Panc1 (cell line): ENCODE measurements at regions not wholly inside any gene's neighbourhood (a gene's known extent, or its start where the extent isn't known, plus 50 kb on each side); places are given as distances from the start of the nearest gene placed in this dataset.
"Not testable (repeated sequence)": the region's sequence is repeated elsewhere in the genome, so short reads cannot be mapped to it uniquely, and the experiment has no call there.

ENCODE experiments used
- ATAC-seq: fragments of 200-7000 bp; cut with Tn5 transposase; 2 replicates; pipeline ENCODE4 v1.9.1; 2020; ENCODE audit warnings: mild to moderate bottlenecking, moderate library complexity
- BruUV-seq: library from RNA; stranded (reverse); fragments of 400-500 nt; replicated peaks from 2 replicates; lab custom pipeline; 2021; lab: Mats Ljungman, UMichigan
- CTCF ChIA-PET: fragments of 300-600 bp; sonication (Branson Sonifier 250); formaldehyde crosslinking; loops from one replicate; lab custom pipeline; 2022; ENCODE audit warnings: antibody characterized with exemption; lab: Charles Lee
- POLR2A ChIA-PET: fragments of 300-600 bp; sonication (Branson Sonifier 250); formaldehyde crosslinking; loops from one replicate; lab custom pipeline; 2022; ENCODE audit warnings: antibody characterized with exemption; lab: Charles Lee
- DNase-seq: peaks from one replicate; pipeline ENCODE4 v3.0.0-alpha.2; 2010; ENCODE audit warnings: low read depth, low spot score
- H3K27ac ChIP-seq: 2 replicates; pipeline ENCODE4 v1.5.1; 2011; ENCODE audit warnings: mild to moderate bottlenecking, low read length, inconsistent platforms
- H3K27me3 ChIP-seq: fragments of 200-500 bp; sonication (Bioruptor generic); 2 replicates; pipeline ENCODE4 v1.6.0; 2014; ENCODE audit warnings: low read length, inconsistent platforms; ENCODE audit not compliant: control insufficient read depth, insufficient read depth
- H3K36me3 ChIP-seq: fragments of 200-500 bp; sonication (Bioruptor generic); 2 replicates; pipeline ENCODE4 v1.5.1; 2014; ENCODE audit warnings: inconsistent platforms, mild to moderate bottlenecking, low read length, moderate library complexity; ENCODE audit not compliant: control insufficient read depth, insufficient read depth
- H3K4me1 ChIP-seq: 2 replicates; pipeline ENCODE4 v1.5.1; 2011; ENCODE audit warnings: inconsistent platforms, mild to moderate bottlenecking, low read length, moderate library complexity; ENCODE audit not compliant: control insufficient read depth, insufficient read depth
- H3K4me3 ChIP-seq, 2 experiments: 2 replicates each; pipeline ENCODE4 v1.5.1; 2011 to 2012; ENCODE audit warnings: low read depth in 2 of 2, low read length in 2 of 2, mild to moderate bottlenecking in 2 of 2, inconsistent platforms in 1 of 2, moderate library complexity in 1 of 2
- H3K9me3 ChIP-seq: fragments of 200-500 bp; sonication (Bioruptor generic); 2 replicates; pipeline ENCODE4 v1.5.1; 2014; ENCODE audit warnings: low read depth, mild to moderate bottlenecking, inconsistent platforms, low read length, moderate library complexity; ENCODE audit not compliant: control insufficient read depth, insufficient read depth
- POLR2AphosphoS5 ChIP-seq: IDR thresholded peaks from 2 replicates; pipeline ENCODE4 v1.6.1; 2012; ENCODE audit warnings: mild to moderate bottlenecking, low read depth, low read length, moderate library complexity
- SIN3A ChIP-seq: IDR thresholded peaks from 2 replicates; pipeline ENCODE4 v1.6.1; 2012; ENCODE audit warnings: low read depth, mild to moderate bottlenecking, low read length, moderate library complexity, borderline replicate concordance; ENCODE audit not compliant: insufficient read depth
- TCF7L2 ChIP-seq: IDR thresholded peaks from 2 replicates; pipeline ENCODE4 v1.6.1; 2011; ENCODE audit warnings: mild to moderate bottlenecking, low read depth, low read length, inconsistent platforms
- in situ Hi-C: cut with HindIII; loops from 2 replicates; pipeline ENCODE4 v1.10.0; 2016; ENCODE audit warnings: low sequenced_read_pairs, low pct_unique_long_range_greater_than_20kb
- intact Hi-C: fragments of 100-400 bp; cut with micrococcal nuclease; formaldehyde crosslinking; loops from one replicate; pipeline ENCODE4 v1.10.0; 2022; ENCODE audit not compliant: unreplicated experiment
- TF ChIP-seq, protein P1 (sequence below): fragments of 450-650 bp; IDR thresholded peaks from 2 replicates; pipeline ENCODE4 v1.5.1; 2017; ENCODE audit warnings: mild to moderate bottlenecking
- TF ChIP-seq, protein P2 (sequence below), 2 experiments: IDR thresholded peaks; 2 replicates each; pipeline ENCODE4 v1.6.1; 2011 to 2012; ENCODE audit warnings: low read depth in 2 of 2, control low read depth in 1 of 2, low read length in 1 of 2, mild to moderate bottlenecking in 1 of 2, moderate library complexity in 1 of 2; ENCODE audit not compliant: insufficient read depth in 1 of 2

DNA sequence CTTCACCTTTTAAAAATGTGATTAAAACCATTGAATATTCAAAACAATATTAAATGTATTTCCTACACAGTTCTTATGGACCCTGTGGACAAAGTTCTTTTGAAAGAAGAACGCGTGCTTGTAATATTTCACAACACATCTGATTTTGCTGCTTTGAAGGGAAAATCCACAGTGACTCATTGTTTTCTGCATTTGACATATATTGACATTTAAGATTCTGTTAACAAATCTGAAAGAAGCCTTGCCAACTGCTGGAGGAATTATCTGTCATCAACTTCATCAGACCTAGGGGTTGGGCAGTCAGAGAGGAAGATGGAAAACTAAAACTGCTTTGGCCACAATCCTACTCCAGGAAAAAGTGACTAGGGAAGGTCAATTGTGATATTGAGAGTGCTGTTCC is 56.9 kb upstream of the RASEF start:
- CTCF ChIA-PET, result no interaction called here
- in situ Hi-C loops, result no loop called here
- intact Hi-C loops, result no loop called here
- no peaks in the 10 kb centered on the region for H3K4me1 ChIP-seq
- DNase-seq (no peak), ATAC-seq (no peak)
- no peaks in the 10 kb centered on the region for H3K36me3 ChIP-seq
- BruUV-seq, result no TSS peak
- TF ChIP-seq, protein P1, sequence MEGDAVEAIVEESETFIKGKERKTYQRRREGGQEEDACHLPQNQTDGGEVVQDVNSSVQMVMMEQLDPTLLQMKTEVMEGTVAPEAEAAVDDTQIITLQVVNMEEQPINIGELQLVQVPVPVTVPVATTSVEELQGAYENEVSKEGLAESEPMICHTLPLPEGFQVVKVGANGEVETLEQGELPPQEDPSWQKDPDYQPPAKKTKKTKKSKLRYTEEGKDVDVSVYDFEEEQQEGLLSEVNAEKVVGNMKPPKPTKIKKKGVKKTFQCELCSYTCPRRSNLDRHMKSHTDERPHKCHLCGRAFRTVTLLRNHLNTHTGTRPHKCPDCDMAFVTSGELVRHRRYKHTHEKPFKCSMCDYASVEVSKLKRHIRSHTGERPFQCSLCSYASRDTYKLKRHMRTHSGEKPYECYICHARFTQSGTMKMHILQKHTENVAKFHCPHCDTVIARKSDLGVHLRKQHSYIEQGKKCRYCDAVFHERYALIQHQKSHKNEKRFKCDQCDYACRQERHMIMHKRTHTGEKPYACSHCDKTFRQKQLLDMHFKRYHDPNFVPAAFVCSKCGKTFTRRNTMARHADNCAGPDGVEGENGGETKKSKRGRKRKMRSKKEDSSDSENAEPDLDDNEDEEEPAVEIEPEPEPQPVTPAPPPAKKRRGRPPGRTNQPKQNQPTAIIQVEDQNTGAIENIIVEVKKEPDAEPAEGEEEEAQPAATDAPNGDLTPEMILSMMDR, result no peak
- TF ChIP-seq POLR2AphosphoS5 (no peak), SIN3A (no peak), TCF7L2 (no peak)
- TF ChIP-seq, protein P2, sequence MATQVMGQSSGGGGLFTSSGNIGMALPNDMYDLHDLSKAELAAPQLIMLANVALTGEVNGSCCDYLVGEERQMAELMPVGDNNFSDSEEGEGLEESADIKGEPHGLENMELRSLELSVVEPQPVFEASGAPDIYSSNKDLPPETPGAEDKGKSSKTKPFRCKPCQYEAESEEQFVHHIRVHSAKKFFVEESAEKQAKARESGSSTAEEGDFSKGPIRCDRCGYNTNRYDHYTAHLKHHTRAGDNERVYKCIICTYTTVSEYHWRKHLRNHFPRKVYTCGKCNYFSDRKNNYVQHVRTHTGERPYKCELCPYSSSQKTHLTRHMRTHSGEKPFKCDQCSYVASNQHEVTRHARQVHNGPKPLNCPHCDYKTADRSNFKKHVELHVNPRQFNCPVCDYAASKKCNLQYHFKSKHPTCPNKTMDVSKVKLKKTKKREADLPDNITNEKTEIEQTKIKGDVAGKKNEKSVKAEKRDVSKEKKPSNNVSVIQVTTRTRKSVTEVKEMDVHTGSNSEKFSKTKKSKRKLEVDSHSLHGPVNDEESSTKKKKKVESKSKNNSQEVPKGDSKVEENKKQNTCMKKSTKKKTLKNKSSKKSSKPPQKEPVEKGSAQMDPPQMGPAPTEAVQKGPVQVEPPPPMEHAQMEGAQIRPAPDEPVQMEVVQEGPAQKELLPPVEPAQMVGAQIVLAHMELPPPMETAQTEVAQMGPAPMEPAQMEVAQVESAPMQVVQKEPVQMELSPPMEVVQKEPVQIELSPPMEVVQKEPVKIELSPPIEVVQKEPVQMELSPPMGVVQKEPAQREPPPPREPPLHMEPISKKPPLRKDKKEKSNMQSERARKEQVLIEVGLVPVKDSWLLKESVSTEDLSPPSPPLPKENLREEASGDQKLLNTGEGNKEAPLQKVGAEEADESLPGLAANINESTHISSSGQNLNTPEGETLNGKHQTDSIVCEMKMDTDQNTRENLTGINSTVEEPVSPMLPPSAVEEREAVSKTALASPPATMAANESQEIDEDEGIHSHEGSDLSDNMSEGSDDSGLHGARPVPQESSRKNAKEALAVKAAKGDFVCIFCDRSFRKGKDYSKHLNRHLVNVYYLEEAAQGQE (IDR thresholded peaks at IDR 0.05; ENCODE audit: insufficient read depth in 1 of 2, low read depth in 2 of 2, low read length in 1 of 2), result no peak
- POLR2A ChIA-PET, result no interaction called here
- H3K9me3 ChIP-seq, result no peaks in the 10 kb centered on the region
- H3K27me3 ChIP-seq, result no peaks in the 10 kb centered on the region
- H3K27ac ChIP-seq, result no peak overlapping the region
- H3K4me3 ChIP-seq, result no peak overlapping the region

DNA sequence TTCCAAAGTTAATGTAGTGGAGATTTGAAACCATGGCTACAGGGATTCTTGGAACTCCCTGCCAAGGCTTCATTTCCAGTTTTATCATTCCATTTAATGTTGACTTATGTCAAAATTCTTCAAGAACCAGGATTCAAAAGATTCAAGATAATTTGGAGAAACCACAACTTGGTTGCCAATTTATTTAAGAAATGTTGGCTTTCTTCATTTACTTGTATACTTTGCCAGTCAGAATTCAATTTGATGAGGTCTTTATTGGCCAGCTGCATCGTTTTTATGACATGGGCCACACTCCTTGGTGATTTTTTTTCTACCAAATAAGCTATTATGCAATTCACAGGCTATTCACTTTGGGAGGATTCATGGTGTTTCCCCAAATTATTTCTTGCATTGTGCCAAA is 53.1 kb upstream of the RASEF start:
- Histone ChIP-seq H3K9me3 (no peaks in the 10 kb centered on the region), H3K36me3 (no peaks in the 10 kb centered on the region), H3K4me3 (no peak overlapping the region), H3K4me1 (no peaks in the 10 kb centered on the region), H3K27ac (no peak overlapping the region), H3K27me3 (no peaks in the 10 kb centered on the region)
- BruUV-seq, result no TSS peak
- ChIA-PET POLR2A (no interaction called here), CTCF (no interaction called here)
- ATAC-seq (no peak), DNase-seq (no peak)
- in situ Hi-C loops, result no loop called here
- intact Hi-C loops, result no loop called here
- TF ChIP-seq SIN3A (no peak), TCF7L2 (no peak), POLR2AphosphoS5 (no peak)
- TF ChIP-seq, protein P1, result no peak
- TF ChIP-seq, protein P2 (IDR thresholded peaks at IDR 0.05; ENCODE audit: insufficient read depth in 1 of 2, low read depth in 2 of 2, low read length in 1 of 2), result no peak

DNA sequence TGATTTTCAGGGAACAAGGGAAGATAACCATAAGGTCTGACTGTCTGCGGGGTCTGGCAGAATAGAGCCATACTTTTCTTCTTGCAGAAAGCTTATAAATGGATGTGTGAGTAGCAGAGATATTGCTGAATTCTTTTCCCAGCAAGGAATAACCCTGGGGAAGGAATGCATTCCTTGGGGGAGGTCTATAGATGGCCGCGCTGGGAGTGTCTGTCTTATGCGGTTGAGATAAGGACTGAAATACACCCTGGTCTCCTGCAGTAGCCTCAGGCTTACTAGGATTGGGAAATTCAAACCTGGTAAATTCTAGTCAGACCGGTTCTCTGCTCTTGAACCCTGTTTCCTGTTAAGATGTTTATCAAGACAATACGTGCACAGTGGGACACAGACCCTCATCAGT is 50.5 kb upstream of the RASEF start:
- BruUV-seq, POLR2A ChIA-PET, CTCF ChIA-PET: not testable (repeated sequence)

More for the DNA sequence above, 50.5 kb upstream of the RASEF start:
- H3K9me3 ChIP-seq, H3K27me3 ChIP-seq, ATAC-seq, H3K36me3 ChIP-seq, DNase-seq, in situ Hi-C loops, intact Hi-C loops, H3K27ac ChIP-seq, H3K4me1 ChIP-seq, H3K4me3 ChIP-seq: not testable (repeated sequence)
